ENCODE measurements at regions not wholly inside any gene's neighbourhood (a gene's known extent, or its start where the extent isn't known, plus 50 kb on each side); places are given as distances from the start of the nearest gene placed in this dataset.

DNA sequence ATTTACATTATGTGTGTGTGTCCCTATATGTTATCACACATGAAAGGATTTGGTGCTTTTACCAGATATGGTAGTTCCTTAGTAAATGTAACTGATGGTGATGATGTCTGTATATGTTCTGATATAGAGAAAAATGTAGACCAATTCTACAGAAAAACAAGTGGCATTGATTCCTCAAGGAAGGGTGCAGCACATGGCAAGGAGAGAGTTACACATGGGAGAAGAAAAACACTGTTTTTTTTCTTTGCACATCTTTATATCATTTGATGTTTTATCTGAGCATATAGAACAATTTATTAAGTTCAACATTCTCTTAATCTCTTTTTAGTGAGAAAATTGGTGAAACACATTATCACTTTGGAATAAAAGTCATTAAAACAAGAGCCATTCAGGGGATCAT lies 535.0 kb upstream of the KLF4 start:
- ATAC-seq = no peak
- no peak for DNase-seq
- Histone ChIP-seq H3K4me3 (no peak overlapping the region), H3K9me3 (no peaks in the 10 kb centered on the region), H3K27me3 (no peaks in the 10 kb centered on the region), H3K27ac (no peak overlapping the region), H3K36me3 (no peaks in the 10 kb centered on the region), H3K4me1 (no peaks in the 10 kb centered on the region)
- TF ChIP-seq CTCF (IDR thresholded peaks at IDR 0.05) (no peak), POLR2A (IDR thresholded peaks at IDR 0.05) (no peak)
- intact Hi-C loops (cut with DNase I) = no loop called here

DNA sequence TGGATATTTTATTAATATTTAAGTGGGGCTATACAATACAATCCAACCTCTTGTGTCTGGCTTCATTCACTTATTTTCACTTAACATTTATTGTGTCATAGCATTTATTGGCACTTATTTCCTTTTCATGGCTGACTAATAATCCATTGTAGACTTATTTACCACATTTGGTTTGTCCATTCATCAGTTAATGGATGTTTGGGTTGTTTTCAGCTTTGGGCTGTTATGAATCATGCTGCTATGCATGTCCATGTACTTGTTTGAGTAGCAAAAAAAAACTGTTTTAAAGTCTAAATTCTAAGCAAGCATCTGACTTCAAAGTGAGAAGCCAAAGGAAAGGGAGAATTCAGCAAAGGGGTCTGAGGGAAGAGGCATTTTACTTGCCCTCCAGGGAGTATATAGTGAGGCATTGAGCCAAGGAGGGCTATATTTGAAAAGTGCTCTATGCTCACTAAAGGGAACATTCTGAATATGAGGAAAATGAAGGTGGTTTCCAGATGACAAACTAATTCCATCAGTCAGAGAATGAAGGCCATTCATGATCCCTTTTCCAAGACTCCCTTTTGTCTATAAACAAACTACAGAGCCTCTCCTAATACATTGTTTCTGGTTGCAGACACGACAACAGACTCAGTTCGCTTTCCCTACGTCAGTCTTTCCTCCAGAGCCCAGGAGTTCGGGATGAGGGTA lies 532.8 kb upstream of the KLF4 start:
- TF ChIP-seq POLR2A (IDR thresholded peaks at IDR 0.05) (no peak), CTCF (IDR thresholded peaks at IDR 0.05) (no peak)
- Histone ChIP-seq H3K27ac (no peak overlapping the region), H3K4me1 (no peaks in the 10 kb centered on the region), H3K9me3 (no peaks in the 10 kb centered on the region), H3K27me3 (no peaks in the 10 kb centered on the region), H3K4me3 (no peak overlapping the region), H3K36me3 (no peaks in the 10 kb centered on the region)
- intact Hi-C loops (cut with DNase I) = no loop called here
- 61% methylated on average over 4 of the region's 4 CpGs for WGBS (ENCODE audit: insufficient coverage, low coverage, low lambda C conversion rate, missing lambda C conversion rate)
- no peak for ATAC-seq
- no peak for DNase-seq

DNA sequence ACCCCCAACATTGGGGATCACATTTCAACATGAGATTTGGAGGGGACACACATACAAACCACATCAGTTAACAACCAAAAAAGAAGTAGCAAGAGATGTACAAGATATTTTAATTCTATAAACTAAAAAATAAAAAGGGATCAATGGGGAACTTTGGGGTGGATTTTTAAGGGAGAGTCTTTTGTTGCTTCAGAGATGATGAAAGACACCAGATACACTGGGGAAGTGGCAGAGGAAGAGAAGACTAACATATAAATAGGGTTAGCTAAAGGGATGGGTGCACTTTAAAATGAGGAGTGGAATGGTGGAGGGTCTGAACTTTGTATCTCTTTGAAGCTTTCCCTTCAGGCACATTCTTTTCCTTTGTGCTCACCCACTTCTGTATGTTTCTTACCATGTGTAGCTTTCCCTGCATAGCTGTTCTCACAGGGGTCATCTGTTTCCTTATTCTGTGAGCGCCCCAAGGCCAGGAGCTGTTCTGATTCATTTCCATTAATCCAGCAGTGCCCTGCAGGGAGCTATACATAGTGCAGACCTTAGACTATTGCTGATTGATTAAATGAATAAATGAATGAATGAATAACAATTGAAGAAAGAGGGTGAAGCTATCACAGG lies 531.6 kb upstream of the KLF4 start:
- H3K4me3 ChIP-seq = no peak overlapping the region
- no peak overlapping the region for H3K27ac ChIP-seq
- intact Hi-C loops (cut with DNase I) = no loop called here
- TF ChIP-seq POLR2A (IDR thresholded peaks at IDR 0.05) (no peak), CTCF (IDR thresholded peaks at IDR 0.05) (no peak)
- no peak for ATAC-seq
- no peaks in the 10 kb centered on the region for H3K4me1 ChIP-seq
- no peaks in the 10 kb centered on the region for H3K36me3 ChIP-seq
- 100% methylated on average over 1 of the region's 1 CpG for WGBS (ENCODE audit: insufficient coverage, low coverage, low lambda C conversion rate, missing lambda C conversion rate)
- no peak for DNase-seq
- no peaks in the 10 kb centered on the region for H3K27me3 ChIP-seq
- no peaks in the 10 kb centered on the region for H3K9me3 ChIP-seq

DNA sequence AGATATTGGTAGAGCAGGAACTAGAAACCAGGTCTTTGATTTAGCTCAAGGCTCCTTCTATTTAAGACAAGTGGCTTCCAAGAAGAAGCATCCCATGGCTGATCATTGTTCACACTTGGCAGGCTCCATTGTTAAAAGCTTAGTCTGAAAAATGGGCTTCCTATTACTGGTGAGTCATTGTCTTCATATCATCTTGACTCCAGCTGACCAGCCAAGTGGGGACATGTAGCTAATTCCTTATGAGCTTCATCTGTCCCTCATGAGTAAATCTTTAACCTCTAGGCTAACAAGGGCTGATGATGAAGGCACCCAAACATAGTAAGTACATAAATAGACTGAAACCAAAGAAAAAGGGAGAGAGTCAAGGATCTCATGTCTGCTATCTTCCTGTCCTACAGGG lies 530.3 kb upstream of the KLF4 start:
- intact Hi-C loops (cut with DNase I) = no loop called here
- no peak overlapping the region for H3K27ac ChIP-seq
- H3K36me3 ChIP-seq = no peaks in the 10 kb centered on the region
- H3K9me3 ChIP-seq = no peaks in the 10 kb centered on the region
- DNase-seq (no peak), ATAC-seq (no peak)
- no peak overlapping the region for H3K4me3 ChIP-seq
- TF ChIP-seq CTCF (IDR thresholded peaks at IDR 0.05) (no peak), POLR2A (IDR thresholded peaks at IDR 0.05) (no peak)
- no peaks in the 10 kb centered on the region for H3K27me3 ChIP-seq
- no peaks in the 10 kb centered on the region for H3K4me1 ChIP-seq

- Histone ChIP-seq H3K27ac (no peak overlapping the region), H3K9me3 (no peaks in the 10 kb centered on the region), H3K27me3 (no peaks in the 10 kb centered on the region), H3K4me3 (no peak overlapping the region), H3K4me1 (no peaks in the 10 kb centered on the region), H3K36me3 (no peaks in the 10 kb centered on the region)
- ATAC-seq (no peak), DNase-seq (no peak)
- WGBS (ENCODE audit: insufficient coverage, low coverage, low lambda C conversion rate, missing lambda C conversion rate) = 46% methylated on average over 2 of the region's 7 CpGs
- intact Hi-C loops (cut with DNase I) = no loop called here
- no peak for TF ChIP-seq CTCF (IDR thresholded peaks at IDR 0.05)
- no peak for TF ChIP-seq POLR2A (IDR thresholded peaks at IDR 0.05)
Observed at GRCh38 chr9:108017671-108018070, 528.1 kb upstream of the KLF4 start.

Measured in right lobe of liver (tissue), 6 donors.